ENCODE measurements at regions not wholly inside any gene's neighbourhood (a gene's known extent, or its start where the extent isn't known, plus 50 kb on each side); places are given as distances from the start of the nearest gene placed in this dataset.

DNA sequence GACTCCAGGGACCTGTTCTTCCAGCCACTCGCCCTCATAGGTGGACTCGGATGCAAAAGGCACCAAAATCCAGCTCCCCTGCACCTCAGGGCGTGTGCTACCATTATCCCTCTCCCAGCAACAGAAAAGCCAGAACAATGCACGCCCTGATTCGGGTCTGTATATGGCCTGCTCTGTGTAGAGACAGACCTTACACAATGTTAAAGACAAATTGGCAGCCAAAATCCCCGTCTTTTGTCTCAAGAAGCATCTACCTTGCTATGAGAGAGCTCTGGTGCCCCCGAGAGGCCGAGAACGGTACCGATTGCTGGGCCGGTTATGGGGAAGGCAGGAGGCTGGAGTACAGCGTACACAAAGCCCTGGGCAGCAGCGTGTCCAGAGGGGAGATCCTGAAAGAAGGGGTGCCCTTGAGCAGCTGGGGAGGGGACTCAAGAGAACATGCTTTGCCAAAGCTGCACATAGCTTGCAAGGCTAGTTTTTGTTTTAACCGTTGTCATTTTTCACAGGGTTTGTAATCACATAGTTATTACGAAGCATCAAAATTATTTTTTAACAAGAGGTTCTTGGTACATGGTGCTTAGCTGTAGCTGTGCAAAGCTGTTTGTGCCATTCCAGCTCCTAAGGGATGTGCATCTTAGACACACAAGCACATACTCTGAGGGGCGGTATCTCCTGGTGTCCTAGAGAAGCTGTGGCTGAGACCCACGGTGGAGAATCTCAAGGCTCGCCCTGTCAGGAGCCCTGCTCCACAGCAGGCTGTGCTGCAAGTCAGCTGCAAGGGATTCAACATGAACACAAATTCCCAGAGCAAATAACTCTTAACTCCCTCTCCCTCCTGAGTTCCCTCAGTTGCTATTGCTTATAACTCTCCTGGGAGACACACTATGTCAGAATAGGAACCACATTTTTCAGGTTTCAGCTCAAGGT, 461.5 kb upstream of the PPP2R3A start:
- Histone ChIP-seq H2BK20ac (ENCODE audit: low read depth, low read length) (no peak overlapping the region), H3K27me3 (ENCODE audit: control insufficient read depth, insufficient read depth, low read length) (peaks cover 3% of the 10 kb centered on the region; the same call in 1 of the 2 replicates), H3K9me1 (ENCODE audit: insufficient read depth, low read length) (no peaks in the 10 kb centered on the region), H3K9ac (ENCODE audit: low read depth, low read length) (no peak overlapping the region), H3K27ac (ENCODE audit: insufficient read depth, low read length) (no peak overlapping the region), H3K4me1 (ENCODE audit: control insufficient read depth, insufficient read depth, low read length) (no peaks in the 10 kb centered on the region), H3K23ac (ENCODE audit: low read depth, low read length) (no peak overlapping the region), H3K4me3 (ENCODE audit: insufficient read depth, low read depth, low read length) (no peak overlapping the region), H2BK120ac (ENCODE audit: low read depth, low read length) (no peak overlapping the region), H3K9me3 (ENCODE audit: control insufficient read depth, insufficient read depth, low read length) (no peaks in the 10 kb centered on the region), H4K91ac (ENCODE audit: insufficient read depth, low read depth, low read length) (no peak overlapping the region), H3K56ac (ENCODE audit: extremely low read depth, insufficient read depth, low read length) (no peak overlapping the region), H2AK5ac (ENCODE audit: low read depth, low read length) (no peak overlapping the region), H4K8ac (ENCODE audit: low read depth in 2 of 2, low read length in 2 of 2) (no peak overlapping the region), H2AFZ (replicated peaks; ENCODE audit: low read length, poor library complexity) (peak overlapping the region; percentile 36), H3K4ac (ENCODE audit: low read depth, low read length) (no peak overlapping the region), H2BK5ac (ENCODE audit: low read depth, low read length, poor library complexity, severe bottlenecking) (no peak overlapping the region), H4K5ac (ENCODE audit: low read depth, low read length) (no peak overlapping the region), H3K18ac (ENCODE audit: low read depth, low read length) (no peak overlapping the region), H4K20me1 (ENCODE audit: insufficient read depth, low read length) (no peaks in the 10 kb centered on the region), H2BK15ac (ENCODE audit: low read depth, low read length) (no peak overlapping the region), H3K79me1 (ENCODE audit: low read depth in 1 of 2, low read length in 2 of 2) (no peaks in the 10 kb centered on the region), H3K4me2 (ENCODE audit: low read depth, low read length) (peak overlapping the region; percentile 5; the same call in 1 of the 2 replicates), H3K36me3 (ENCODE audit: control insufficient read depth, insufficient read depth, low read length) (no peaks in the 10 kb centered on the region), H3K14ac (replicated peaks; ENCODE audit: low read depth, low read length) (no peak overlapping the region), H2AK9ac (replicated peaks; ENCODE audit: low read depth, low read length, poor library complexity) (no peak overlapping the region)
- peak; percentile 70 for TF ChIP-seq RAD21 (IDR thresholded peaks at IDR 0.05; ENCODE audit: low read length)
- TF ChIP-seq SMC3 (IDR thresholded peaks at IDR 0.05; ENCODE audit: low read depth, low read length), result peak; percentile 33
- TF ChIP-seq, protein P1, sequence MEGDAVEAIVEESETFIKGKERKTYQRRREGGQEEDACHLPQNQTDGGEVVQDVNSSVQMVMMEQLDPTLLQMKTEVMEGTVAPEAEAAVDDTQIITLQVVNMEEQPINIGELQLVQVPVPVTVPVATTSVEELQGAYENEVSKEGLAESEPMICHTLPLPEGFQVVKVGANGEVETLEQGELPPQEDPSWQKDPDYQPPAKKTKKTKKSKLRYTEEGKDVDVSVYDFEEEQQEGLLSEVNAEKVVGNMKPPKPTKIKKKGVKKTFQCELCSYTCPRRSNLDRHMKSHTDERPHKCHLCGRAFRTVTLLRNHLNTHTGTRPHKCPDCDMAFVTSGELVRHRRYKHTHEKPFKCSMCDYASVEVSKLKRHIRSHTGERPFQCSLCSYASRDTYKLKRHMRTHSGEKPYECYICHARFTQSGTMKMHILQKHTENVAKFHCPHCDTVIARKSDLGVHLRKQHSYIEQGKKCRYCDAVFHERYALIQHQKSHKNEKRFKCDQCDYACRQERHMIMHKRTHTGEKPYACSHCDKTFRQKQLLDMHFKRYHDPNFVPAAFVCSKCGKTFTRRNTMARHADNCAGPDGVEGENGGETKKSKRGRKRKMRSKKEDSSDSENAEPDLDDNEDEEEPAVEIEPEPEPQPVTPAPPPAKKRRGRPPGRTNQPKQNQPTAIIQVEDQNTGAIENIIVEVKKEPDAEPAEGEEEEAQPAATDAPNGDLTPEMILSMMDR (conservative IDR thresholded peaks at IDR 0.05; ENCODE audit: low read depth, low read length), result peak; percentile 60
- no peak for TF ChIP-seq FOS (IDR thresholded peaks at IDR 0.05; ENCODE audit: low read depth, low read length)
- no peak for TF ChIP-seq MAZ (IDR thresholded peaks at IDR 0.05; ENCODE audit: borderline replicate concordance, low read depth, low read length)
- intact Hi-C loops (cut with micrococcal nuclease), result loop anchor here (1.0 to 5.0 kb wide), 2 partner anchors 709 to 902 kb away; partner anchors contain the start of gene EPHB1
- dilution Hi-C loops (cut with HindIII; ENCODE audit: low sequenced_read_pairs, unreplicated experiment), result no loop called here
- BruUV-seq (replicated peaks), result no TSS peak
- ChIA-PET POLR2A (ENCODE audit: unreplicated experiment) (no interaction called here), CTCF (interaction anchor here (0.6 to 1.7 kb wide), 6 partner anchors 13 to 903 kb away, joined by 3 to 11 read pairs (median 4); partner anchors contain the start of gene EPHB1)
- WGBS, 2 experiments (ENCODE audit: extremely low coverage in 2 of 2, insufficient read length in 1 of 2), result 32% methylated on average over 5 of the region's 18 CpGs; no CpG with 5 or more reads in 1 of the 2 experiments
- in situ Hi-C loops (cut with MboI; ENCODE audit: low sequenced_read_pairs), result no loop called here
- ATAC-seq (ENCODE audit: low read depth) (peak; percentile 95), DNase-seq (peak; percentile 51)
